Neuronal stem cell (in vitro differentiated cells): ENCODE measurements at regions not wholly inside any gene's neighbourhood (a gene's known extent, or its start where the extent isn't known, plus 50 kb on each side); places are given as distances from the start of the nearest gene placed in this dataset.

Experiments used
- DNase-seq: peaks from one replicate; pipeline ENCODE4 v3.0.0-alpha.2; 2013; ENCODE audit warnings: low spot score
- H2AFZ ChIP-seq: one replicate; pipeline ENCODE4 v1.6.1; 2013; ENCODE audit warnings: mild to moderate bottlenecking, low read length, inconsistent platforms
- H2AK5ac ChIP-seq: 2 replicates; pipeline ENCODE4 v1.6.1; 2013; ENCODE audit warnings: low read depth, mild to moderate bottlenecking, inconsistent platforms, low read length, moderate library complexity, mixed read lengths
- H2BK120ac ChIP-seq: 2 replicates; pipeline ENCODE4 v1.6.1; 2013; ENCODE audit warnings: low read depth, mild to moderate bottlenecking, inconsistent platforms, low read length, moderate library complexity, mixed read lengths
- H2BK12ac ChIP-seq: one replicate; pipeline ENCODE4 v1.6.1; 2013; ENCODE audit warnings: low read length, inconsistent platforms
- H2BK15ac ChIP-seq: 2 replicates; pipeline ENCODE4 v1.6.1; 2013; ENCODE audit warnings: mild to moderate bottlenecking, low read length, inconsistent platforms, mixed read lengths
- H2BK5ac ChIP-seq: one replicate; pipeline ENCODE4 v1.6.1; 2013; ENCODE audit warnings: inconsistent platforms, mild to moderate bottlenecking, low read length, moderate library complexity
- H3K14ac ChIP-seq: one replicate; pipeline ENCODE4 v1.6.1; 2013; ENCODE audit warnings: low read length, inconsistent platforms
- H3K18ac ChIP-seq: 2 replicates; pipeline ENCODE4 v1.6.1; 2013; ENCODE audit warnings: low read length, inconsistent platforms
- H3K23ac ChIP-seq: 2 replicates; pipeline ENCODE4 v1.6.1; 2013; ENCODE audit warnings: low read depth, mild to moderate bottlenecking, mixed read lengths, low read length, inconsistent platforms; ENCODE audit not compliant: poor library complexity
- H3K27ac ChIP-seq: replicated peaks from 3 replicates; pipeline ENCODE4 v1.5.1; 2013; ENCODE audit warnings: low read length, inconsistent platforms
- H3K27me3 ChIP-seq, 3 experiments: 2 replicates each; pipeline ENCODE4 v1.6.1; 2013; ENCODE audit warnings: low read length in 3 of 3, mild to moderate bottlenecking in 2 of 3, inconsistent platforms in 1 of 3, low read depth in 1 of 3, mixed read lengths in 1 of 3, moderate library complexity in 1 of 3; ENCODE audit not compliant: control insufficient read depth in 3 of 3, insufficient read depth in 3 of 3
- H3K36me3 ChIP-seq, 2 donors: replicated peaks in 1 of 2; 2 replicates each; pipeline ENCODE4 v1.6.1; 2013; ENCODE audit warnings: low read length in 2 of 2; ENCODE audit not compliant: control insufficient read depth in 2 of 2, insufficient read depth in 2 of 2
- H3K4ac ChIP-seq: 2 replicates; pipeline ENCODE4 v1.6.1; 2013; ENCODE audit warnings: inconsistent platforms, mild to moderate bottlenecking, low read length, moderate library complexity
- H3K4me1 ChIP-seq, 2 donors: 1 replicate in 1 of 2; 2 replicates in 1 of 2; pipeline ENCODE4 v1.6.1; 2013; ENCODE audit warnings: low read length in 2 of 2, low read depth in 1 of 2; ENCODE audit not compliant: control insufficient read depth in 2 of 2, insufficient read depth in 1 of 2
- H3K4me2 ChIP-seq: one replicate; pipeline ENCODE4 v1.6.1; 2013; ENCODE audit warnings: mild to moderate bottlenecking, low read length, inconsistent platforms; ENCODE audit not compliant: insufficient read depth, poor library complexity, severe bottlenecking
- H3K4me3 ChIP-seq, 2 donors: 2 replicates each; pipeline ENCODE4 v1.5.1; 2013; ENCODE audit warnings: low read length in 2 of 2, mild to moderate bottlenecking in 2 of 2, inconsistent platforms in 1 of 2, moderate library complexity in 1 of 2
- H3K79me1 ChIP-seq: one replicate; pipeline ENCODE4 v1.6.1; 2013; ENCODE audit warnings: low read depth, mild to moderate bottlenecking, inconsistent platforms, low read length, moderate library complexity
- H3K9ac ChIP-seq: one replicate; pipeline ENCODE4 v1.6.1; 2013; ENCODE audit warnings: mild to moderate bottlenecking, low read depth, low read length, inconsistent platforms; ENCODE audit not compliant: poor library complexity
- H3K9me3 ChIP-seq, 2 donors: replicated peaks in 1 of 2; 2 replicates each; pipeline versions ENCODE3 to v1.6.1; 2013; ENCODE audit warnings: low read length in 2 of 2, mild to moderate bottlenecking in 2 of 2, inconsistent platforms in 1 of 2, low read depth in 1 of 2, mixed read lengths in 1 of 2, moderate library complexity in 1 of 2; ENCODE audit not compliant: control insufficient read depth in 2 of 2, insufficient read depth in 1 of 2
- H4K8ac ChIP-seq: one replicate; pipeline ENCODE4 v1.6.1; 2013; ENCODE audit warnings: low read depth, mild to moderate bottlenecking, inconsistent platforms, low read length, moderate library complexity
- H4K91ac ChIP-seq: one replicate; pipeline ENCODE4 v1.6.1; 2013; ENCODE audit warnings: low read length, low read depth, mild to moderate bottlenecking, inconsistent platforms; ENCODE audit not compliant: poor library complexity
- WGBS, 2 donors: extraction: QIAGEN DNeasy Blood & Tissue Kit; methylation state at CpG; one replicate each; pipeline ENCODE4 v1.1.7; 2013; ENCODE audit warnings: missing lambda C conversion rate in 2 of 2, mixed read lengths in 1 of 2; ENCODE audit not compliant: insufficient read length in 2 of 2, insufficient replicate concordance in 1 of 2; ENCODE audit errors: extremely low coverage in 2 of 2; 5-methylcytosine and 5-hydroxymethylcytosine counted together

DNA sequence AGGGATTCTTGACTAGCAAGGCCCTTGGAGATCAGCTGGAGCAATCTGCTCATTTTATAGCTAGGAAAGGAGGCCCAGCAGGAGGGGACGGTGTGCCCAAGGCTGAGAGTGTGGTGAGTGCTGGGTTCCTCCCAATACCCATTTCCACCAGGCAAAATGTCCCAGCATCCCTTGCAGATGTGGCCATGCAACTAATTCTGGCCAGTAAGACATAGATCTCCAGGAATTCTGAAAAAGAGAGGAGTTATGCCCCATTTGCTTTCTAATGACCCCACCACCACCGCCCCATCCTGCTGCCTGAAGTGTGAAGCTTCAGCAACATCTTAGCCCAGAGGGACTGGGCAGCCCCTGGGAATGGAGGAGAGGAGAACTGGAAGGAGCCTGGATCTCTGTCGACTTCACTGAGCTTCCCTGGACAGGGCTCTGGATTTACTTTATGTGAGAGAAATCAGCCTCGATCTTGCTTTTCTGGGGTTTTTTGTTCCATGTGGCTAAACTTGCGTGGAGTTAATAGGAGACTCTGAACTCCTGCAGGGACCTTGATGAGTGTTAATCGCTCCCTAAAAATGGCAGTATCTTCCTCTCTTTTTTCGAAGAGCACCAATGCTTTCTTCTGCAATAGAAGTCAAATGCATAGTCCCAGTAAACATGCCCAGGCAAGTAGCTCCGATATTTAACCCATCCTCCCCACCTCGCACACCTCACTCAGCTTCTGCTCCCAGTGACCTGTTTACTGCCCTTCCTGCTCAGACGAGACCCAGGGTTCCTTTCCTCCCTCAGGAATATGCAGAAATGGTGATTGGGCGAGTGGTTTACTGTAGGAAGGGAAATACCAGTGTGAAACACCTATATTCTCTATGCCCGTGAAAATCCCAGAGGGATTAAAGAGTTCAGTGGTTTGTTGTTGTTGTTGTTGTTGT is 127.5 kb upstream of the GPR26 start:
- Histone ChIP-seq H4K8ac (no peak overlapping the region), H3K27ac (no peak overlapping the region), H3K79me1 (no peaks in the 10 kb centered on the region), H2BK5ac (no peak overlapping the region), H3K4ac (no peak overlapping the region), H3K4me1 (no peaks in the 10 kb centered on the region), H3K36me3 (no peaks in the 10 kb centered on the region), H3K14ac (no peak overlapping the region), H3K4me3 (no peak overlapping the region), H3K9ac (no peak overlapping the region), H3K18ac (peak overlapping the region; percentile 12), H3K27me3 (no peaks in the 10 kb centered on the region), H3K9me3 (no peaks in the 10 kb centered on the region), H4K91ac (no peak overlapping the region), H2BK12ac (no peak overlapping the region), H2BK120ac (no peak overlapping the region), H2AK5ac (no peak overlapping the region), H3K4me2 (no peak overlapping the region), H2BK15ac (no peak overlapping the region), H3K23ac (no peak overlapping the region), H2AFZ (peak overlapping the region; percentile 14)
- WGBS, 2 donors = no CpG with 5 or more reads among the region's 12 CpGs
- no peak for DNase-seq

DNA sequence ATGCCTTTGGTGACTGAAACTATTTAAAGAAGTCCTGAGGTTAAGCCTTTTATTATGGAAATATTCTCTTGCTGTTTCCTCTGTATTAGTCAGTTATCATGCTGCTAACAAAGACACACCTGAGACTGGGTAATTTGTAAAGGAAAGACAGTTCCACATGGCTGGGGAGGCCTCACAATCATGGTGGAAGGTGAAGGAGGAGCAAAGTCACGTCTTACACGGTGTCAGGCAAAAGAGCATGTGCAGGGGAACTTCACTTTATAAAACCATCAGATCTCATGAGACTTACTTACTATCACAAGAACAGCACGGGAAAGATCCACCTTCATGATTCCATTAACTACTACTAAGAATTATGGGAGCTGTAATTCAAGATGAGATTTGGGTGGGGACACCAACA is 121.2 kb upstream of the GPR26 start:
- Histone ChIP-seq H3K14ac (no peak overlapping the region), H2BK12ac (no peak overlapping the region), H4K91ac (no peak overlapping the region), H3K4ac (no peak overlapping the region), H3K4me3 (no peak overlapping the region), H3K18ac (no peak overlapping the region), H2AK5ac (no peak overlapping the region), H3K27me3 (no peaks in the 10 kb centered on the region), H3K79me1 (no peaks in the 10 kb centered on the region), H2AFZ (no peak overlapping the region), H3K23ac (no peak overlapping the region), H2BK5ac (no peak overlapping the region), H3K9ac (no peak overlapping the region), H3K36me3 (no peaks in the 10 kb centered on the region), H3K9me3 (no peaks in the 10 kb centered on the region), H2BK120ac (no peak overlapping the region), H4K8ac (no peak overlapping the region), H3K4me2 (no peak overlapping the region), H3K4me1 (no peaks in the 10 kb centered on the region), H3K27ac (no peak overlapping the region), H2BK15ac (no peak overlapping the region)
- WGBS, 2 donors = no CpG with 5 or more reads among the region's 3 CpGs
- no peak for DNase-seq

DNA sequence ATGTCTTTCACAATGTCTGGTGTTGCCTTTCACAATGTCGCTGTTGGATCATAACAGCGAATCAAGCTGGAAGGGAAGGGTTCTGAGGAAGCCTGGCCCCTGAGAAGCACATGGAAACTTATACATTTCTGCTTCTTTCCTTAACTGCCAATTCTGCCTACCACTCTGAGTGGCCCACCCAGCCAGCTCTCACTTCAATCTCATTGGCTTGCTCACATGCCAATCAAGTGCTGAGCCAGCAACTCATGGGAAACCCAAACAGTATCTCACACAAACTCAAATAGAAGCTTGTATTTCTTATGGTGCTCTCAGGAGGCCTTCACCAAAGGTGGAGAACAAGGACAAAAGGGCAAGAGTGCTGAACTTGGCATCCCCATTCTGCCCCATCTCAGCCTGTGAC is 117.4 kb upstream of the GPR26 start:
- H3K4me1 ChIP-seq = no peaks in the 10 kb centered on the region
- H3K36me3 ChIP-seq = no peaks in the 10 kb centered on the region
- DNase-seq = no peak
- no peak overlapping the region for H3K4ac ChIP-seq
- no peak overlapping the region for H3K4me3 ChIP-seq
- H3K27me3 ChIP-seq = no peaks in the 10 kb centered on the region
- no CpG with 5 or more reads among the region's 2 CpGs for WGBS, 2 donors
- no peaks in the 10 kb centered on the region for H3K9me3 ChIP-seq
- no peak overlapping the region for H2BK12ac ChIP-seq
- H3K4me2 ChIP-seq = no peak overlapping the region
- H2BK120ac ChIP-seq = no peak overlapping the region
- H2AK5ac ChIP-seq = no peak overlapping the region
- H3K27ac ChIP-seq = no peak overlapping the region
- H2BK15ac ChIP-seq = no peak overlapping the region
- H2BK5ac ChIP-seq = no peak overlapping the region
- H2AFZ ChIP-seq = no peak overlapping the region
- H3K18ac ChIP-seq = no peak overlapping the region
- no peak overlapping the region for H3K9ac ChIP-seq
- no peak overlapping the region for H4K8ac ChIP-seq
- no peak overlapping the region for H3K23ac ChIP-seq
- no peak overlapping the region for H3K14ac ChIP-seq
- H3K79me1 ChIP-seq = no peaks in the 10 kb centered on the region
- no peak overlapping the region for H4K91ac ChIP-seq

DNA sequence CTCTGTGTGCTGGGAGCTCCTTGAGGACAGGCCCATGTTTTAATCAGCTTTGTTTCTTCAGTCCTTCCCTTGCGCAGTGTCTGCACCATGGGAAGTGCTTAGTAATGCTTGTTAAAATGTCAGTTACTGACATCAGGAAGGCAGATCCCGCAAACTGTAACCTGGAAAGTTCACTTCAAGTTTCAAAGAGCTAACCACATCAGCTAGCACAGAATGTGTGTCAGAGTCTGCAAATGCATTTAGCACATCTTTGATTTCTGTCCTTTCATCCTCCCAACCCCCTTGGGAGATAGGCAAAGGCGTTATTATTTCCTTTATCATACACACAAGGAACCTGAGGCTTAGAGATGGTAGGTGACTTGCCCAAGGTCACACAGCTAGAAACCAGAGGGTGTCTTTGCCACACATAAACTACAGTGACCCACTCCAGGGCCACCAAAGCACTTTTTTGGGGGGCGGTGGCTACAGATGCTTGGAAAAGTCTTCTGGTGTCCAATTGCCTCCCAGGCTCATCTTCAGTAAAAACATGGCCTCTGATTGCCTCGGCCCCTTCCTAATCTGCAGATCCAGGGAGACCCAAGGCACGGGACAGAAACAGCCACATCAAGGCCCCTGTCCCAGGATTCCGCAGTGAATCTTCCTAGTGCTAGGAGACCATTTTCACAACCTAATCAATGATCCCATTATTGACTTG is 116.2 kb upstream of the GPR26 start:
- no peak overlapping the region for H3K14ac ChIP-seq
- no peak overlapping the region for H2BK5ac ChIP-seq
- H3K9me3 ChIP-seq = no peaks in the 10 kb centered on the region
- no peak overlapping the region for H3K23ac ChIP-seq
- H2AK5ac ChIP-seq = no peak overlapping the region
- no peak overlapping the region for H3K4me3 ChIP-seq
- WGBS, 2 donors = no CpG with 5 or more reads among the region's 7 CpGs
- no peak overlapping the region for H3K4me2 ChIP-seq
- H3K79me1 ChIP-seq = no peaks in the 10 kb centered on the region
- H4K8ac ChIP-seq = no peak overlapping the region
- no peak overlapping the region for H3K4ac ChIP-seq
- no peaks in the 10 kb centered on the region for H3K4me1 ChIP-seq
- no peak overlapping the region for H2BK12ac ChIP-seq
- no peak overlapping the region for H3K9ac ChIP-seq
- H4K91ac ChIP-seq = no peak overlapping the region
- no peak for DNase-seq
- no peak overlapping the region for H3K27ac ChIP-seq
- H3K18ac ChIP-seq = no peak overlapping the region
- no peak overlapping the region for H2BK15ac ChIP-seq
- no peaks in the 10 kb centered on the region for H3K36me3 ChIP-seq
- no peak overlapping the region for H2AFZ ChIP-seq
- no peaks in the 10 kb centered on the region for H3K27me3 ChIP-seq
- no peak overlapping the region for H2BK120ac ChIP-seq
